MCF 10A (cell line): ENCODE measurements at regions not wholly inside any gene's neighbourhood (a gene's known extent, or its start where the extent isn't known, plus 50 kb on each side); places are given as distances from the start of the nearest gene placed in this dataset.

Experiments
- BruUV-seq: library from RNA; stranded (reverse); fragments of 400-500 nt; replicated peaks from 2 replicates; lab custom pipeline; 2021; lab: Mats Ljungman, UMichigan
- CTCF ChIA-PET: fragments of 300-600 bp; sonication (Branson Sonifier 250); formaldehyde crosslinking; extraction: SDS; loops from one replicate; lab custom pipeline; 2021; ENCODE audit warnings: antibody characterized with exemption, inconsistent platforms; lab: Yijun Ruan, JAX
- POLR2A ChIA-PET: fragments of 300-600, 350-650 bp; sonication (Branson Sonifier 250); formaldehyde crosslinking; extraction: SDS; loops from one replicate; lab custom pipeline; 2020; ENCODE audit warnings: antibody characterized with exemption, inconsistent platforms; lab: Yijun Ruan, JAX
- DNase-seq: peaks from one replicate; pipeline ENCODE4 v3.0.0-alpha.2; 2018; ENCODE audit not compliant: unreplicated experiment
- H3K27ac Mint-ChIP-seq: one replicate; pipeline ENCODE4 v1.8.0; 2022; ENCODE audit warnings: mild to moderate bottlenecking, low read depth, mixed read lengths; ENCODE audit not compliant: unreplicated experiment
- H3K27me3 Mint-ChIP-seq: one replicate; pipeline ENCODE4 v1.8.0; 2022; ENCODE audit warnings: mixed read lengths; ENCODE audit not compliant: insufficient read depth, unreplicated experiment
- H3K36me3 Mint-ChIP-seq: one replicate; pipeline ENCODE4 v1.8.0; 2022; ENCODE audit warnings: mild to moderate bottlenecking, moderate library complexity, mixed read lengths; ENCODE audit not compliant: insufficient read depth, unreplicated experiment
- H3K4me1 Mint-ChIP-seq: one replicate; pipeline ENCODE4 v1.8.0; 2022; ENCODE audit warnings: mixed read lengths; ENCODE audit not compliant: insufficient read depth, unreplicated experiment
- H3K4me3 Mint-ChIP-seq: one replicate; pipeline ENCODE4 v1.8.0; 2022; ENCODE audit warnings: mild to moderate bottlenecking, moderate library complexity, mixed read lengths; ENCODE audit not compliant: unreplicated experiment
- H3K9me3 Mint-ChIP-seq: one replicate; pipeline ENCODE4 v1.8.0; 2022; ENCODE audit warnings: mixed read lengths; ENCODE audit not compliant: unreplicated experiment
- CTCF ChIP-seq: fragments of 200-600 bp; IDR thresholded peaks from one replicate; pipeline ENCODE4 v1.8.0; 2022; ENCODE audit warnings: antibody characterized with exemption, mild to moderate bottlenecking; ENCODE audit not compliant: unreplicated experiment
- intact Hi-C: fragments of 100-400 bp; cut with micrococcal nuclease; formaldehyde crosslinking; loops from 2 replicates; pipeline ENCODE4 v1.14.1; 2022

GRCh38 chr20:40336533-40336932 lies 352.5 kb downstream of the MAFB start:
- DNase-seq = no peak
- no TSS peak for BruUV-seq
- H3K9me3 Mint-ChIP-seq = no peaks in the 10 kb centered on the region
- H3K36me3 Mint-ChIP-seq = no peaks in the 10 kb centered on the region
- TF ChIP-seq CTCF = no peak
- CTCF ChIA-PET = no interaction called here
- H3K27me3 Mint-ChIP-seq = peaks cover 23% of the 10 kb centered on the region
- no peak overlapping the region for H3K27ac Mint-ChIP-seq
- intact Hi-C loops = no loop called here
- POLR2A ChIA-PET = interaction anchor here (1.0 kb wide), 1 partner anchor 201 kb away, joined by 3 read pairs; no protein-coding TSS in a partner anchor
- H3K4me3 Mint-ChIP-seq = no peak overlapping the region
- peaks cover 6% of the 10 kb centered on the region for H3K4me1 Mint-ChIP-seq

DNA sequence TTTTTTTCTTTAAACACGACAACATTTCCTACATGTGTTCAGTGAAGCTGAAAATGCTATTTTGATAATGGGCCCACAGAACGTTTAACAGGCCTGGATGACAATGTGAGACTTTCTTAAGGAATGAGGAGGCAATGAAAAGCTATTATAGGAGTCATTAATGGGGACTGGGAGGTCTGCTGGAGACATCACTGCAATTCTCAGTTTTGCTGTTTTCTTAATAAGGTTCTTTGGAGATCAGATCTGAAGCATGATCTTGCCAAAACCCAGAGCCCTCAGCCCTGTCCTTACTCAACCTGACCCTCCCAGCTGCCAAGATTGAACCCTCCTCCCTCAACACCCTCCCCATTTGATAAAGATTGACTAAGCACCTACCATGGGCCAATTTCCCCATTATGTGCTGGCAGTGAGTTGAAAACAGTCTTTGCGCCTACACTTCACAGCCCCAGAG lies 353.1 kb downstream of the MAFB start:
- intact Hi-C loops = no loop called here
- BruUV-seq = no TSS peak
- Mint-ChIP-seq H3K36me3 (no peaks in the 10 kb centered on the region), H3K4me1 (peaks cover 6% of the 10 kb centered on the region), H3K27me3 (peaks cover 23% of the 10 kb centered on the region), H3K4me3 (no peak overlapping the region), H3K9me3 (no peaks in the 10 kb centered on the region), H3K27ac (no peak overlapping the region)
- ChIA-PET CTCF (interaction anchor here (0.7 kb wide), 1 partner anchor 334 kb away, joined by 3 read pairs; no protein-coding TSS in a partner anchor), POLR2A (no interaction called here)
- DNase-seq = no peak
- no peak for TF ChIP-seq CTCF

DNA sequence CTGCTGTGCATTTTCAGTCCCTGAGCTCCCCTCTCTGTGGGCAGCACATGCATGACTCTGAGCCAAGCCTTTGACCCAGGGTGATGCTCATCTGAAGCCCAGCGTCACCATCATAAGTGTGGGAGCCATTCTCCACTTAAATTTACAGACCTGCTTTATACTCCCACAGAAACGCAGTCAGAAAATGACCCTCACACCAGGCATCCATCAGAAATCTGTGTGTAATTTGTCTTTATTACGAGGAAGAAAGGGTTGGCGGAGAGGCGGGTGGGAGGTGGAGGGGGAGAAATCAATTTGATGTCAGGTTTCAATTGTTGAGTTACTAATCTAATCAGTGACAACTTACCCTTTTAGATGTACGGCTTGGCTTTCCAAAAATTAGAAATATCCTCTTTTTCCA lies 353.6 kb downstream of the MAFB start:
- peaks cover 6% of the 10 kb centered on the region for H3K4me1 Mint-ChIP-seq
- intact Hi-C loops = no loop called here
- no peak for TF ChIP-seq CTCF
- CTCF ChIA-PET = interaction anchor here (0.7 to 0.8 kb wide), 2 partner anchors 12 to 334 kb away, joined by 3 read pairs; no protein-coding TSS in a partner anchor
- H3K4me3 Mint-ChIP-seq = no peak overlapping the region
- peaks cover 23% of the 10 kb centered on the region for H3K27me3 Mint-ChIP-seq
- DNase-seq = no peak
- H3K9me3 Mint-ChIP-seq = no peaks in the 10 kb centered on the region
- H3K27ac Mint-ChIP-seq = no peak overlapping the region
- H3K36me3 Mint-ChIP-seq = no peaks in the 10 kb centered on the region
- no TSS peak for BruUV-seq
- POLR2A ChIA-PET = interaction anchor here (1.4 kb wide), 1 partner anchor 8 kb away, joined by 7 read pairs; no protein-coding TSS in a partner anchor

- peaks cover 23% of the 10 kb centered on the region for H3K27me3 Mint-ChIP-seq
- no peak for TF ChIP-seq CTCF
- no peak for DNase-seq
- intact Hi-C loops = no loop called here
- POLR2A ChIA-PET = no interaction called here
- no peaks in the 10 kb centered on the region for H3K9me3 Mint-ChIP-seq
- no peak overlapping the region for H3K4me3 Mint-ChIP-seq
- H3K36me3 Mint-ChIP-seq = no peaks in the 10 kb centered on the region
- CTCF ChIA-PET = interaction anchor here (0.8 kb wide), 1 partner anchor 355 kb away, joined by 3 read pairs; the partner anchor contains the start of gene MAFB
- no peak overlapping the region for H3K27ac Mint-ChIP-seq
- BruUV-seq = no TSS peak
- H3K4me1 Mint-ChIP-seq = peaks cover 6% of the 10 kb centered on the region
Observed at GRCh38 chr20:40333591-40333990, 355.4 kb downstream of the MAFB start.
